ENCODE measurements at regions not wholly inside any gene's neighbourhood (a gene's known extent, or its start where the extent isn't known, plus 50 kb on each side); places are given as distances from the start of the nearest gene placed in this dataset.

GRCh38 chr14:98446508-98446907 is 825.5 kb downstream of the BCL11B start:
- Histone ChIP-seq H3K9me1 (replicated peaks; ENCODE audit: control insufficient read depth, extremely low read depth, insufficient read depth, low read length) (no peaks in the 10 kb centered on the region), H3K4me2 (ENCODE audit: insufficient read depth, low read length) (no peak overlapping the region), H3K9ac (replicated peaks; ENCODE audit: extremely low read depth, insufficient read depth, low read length) (no peak overlapping the region), H3K27ac (ENCODE audit: insufficient read depth, low read depth, low read length) (no peak overlapping the region), H3K79me2 (ENCODE audit: control insufficient read depth, insufficient read depth, low read length) (no peaks in the 10 kb centered on the region), H3K9me3 (replicated peaks; ENCODE audit: control insufficient read depth, insufficient read depth, low read length) (no peaks in the 10 kb centered on the region), H4K20me1 (replicated peaks; ENCODE audit: control insufficient read depth, extremely low read depth, insufficient read depth, low read length) (no peaks in the 10 kb centered on the region), H3K36me3 (ENCODE audit: control insufficient read depth in 2 of 2, extremely low read depth in 1 of 2, insufficient read depth in 2 of 2, low read length in 2 of 2) (no peaks in the 10 kb centered on the region), H3K4me1 (ENCODE audit: control insufficient read depth, extremely low read depth, insufficient read depth, low read length) (no peaks in the 10 kb centered on the region), H2AFZ (ENCODE audit: low read depth, low read length) (no peak overlapping the region), H3K4me3 (replicated peaks in 1 of 3; ENCODE audit: insufficient read depth in 1 of 3, low read depth in 1 of 3, low read length in 3 of 3) (no peak overlapping the region), H3K27me3 (ENCODE audit: control insufficient read depth in 2 of 2, insufficient read depth in 2 of 2, low read length in 2 of 2) (no peaks in the 10 kb centered on the region)
- no TSS peak for BruUV-seq (replicated peaks)
- ChIA-PET POLR2A (no interaction called here), CTCF (no interaction called here)
- DNase-seq (ENCODE audit: low read depth, low spot score) (no peak), FAIRE-seq (no peak)
- dilution Hi-C loops (cut with MboI; ENCODE audit: extremely low pct_ligation_motif_present, low sequenced_read_pairs), result no loop called here
- no peak for TF ChIP-seq POLR2A (IDR thresholded peaks at IDR 0.05; ENCODE audit: low read depth, low read length)
- intact Hi-C loops (cut with micrococcal nuclease), result no loop called here

- Histone ChIP-seq H3K4me2 (ENCODE audit: insufficient read depth, low read length) (no peak overlapping the region), H3K4me1 (ENCODE audit: control insufficient read depth, extremely low read depth, insufficient read depth, low read length) (no peaks in the 10 kb centered on the region), H3K4me3 (replicated peaks in 1 of 3; ENCODE audit: insufficient read depth in 1 of 3, low read depth in 1 of 3, low read length in 3 of 3) (no peak overlapping the region), H2AFZ (ENCODE audit: low read depth, low read length) (no peak overlapping the region), H3K9ac (replicated peaks; ENCODE audit: extremely low read depth, insufficient read depth, low read length) (no peak overlapping the region), H3K9me3 (replicated peaks; ENCODE audit: control insufficient read depth, insufficient read depth, low read length) (peaks cover 8% of the 10 kb centered on the region), H4K20me1 (replicated peaks; ENCODE audit: control insufficient read depth, extremely low read depth, insufficient read depth, low read length) (no peaks in the 10 kb centered on the region), H3K79me2 (ENCODE audit: control insufficient read depth, insufficient read depth, low read length) (no peaks in the 10 kb centered on the region), H3K27ac (ENCODE audit: insufficient read depth, low read depth, low read length) (no peak overlapping the region), H3K36me3 (ENCODE audit: control insufficient read depth in 2 of 2, extremely low read depth in 1 of 2, insufficient read depth in 2 of 2, low read length in 2 of 2) (no peaks in the 10 kb centered on the region), H3K9me1 (replicated peaks; ENCODE audit: control insufficient read depth, extremely low read depth, insufficient read depth, low read length) (no peaks in the 10 kb centered on the region), H3K27me3 (ENCODE audit: control insufficient read depth in 2 of 2, insufficient read depth in 2 of 2, low read length in 2 of 2) (no peaks in the 10 kb centered on the region)
- TF ChIP-seq MYC (IDR thresholded peaks at IDR 0.05; ENCODE audit: low read depth, low read length) (no peak), CTCF (IDR thresholded peaks at IDR 0.05; ENCODE audit: extremely low read depth in 1 of 2, insufficient read depth in 1 of 2, low read depth in 1 of 2, low read length in 2 of 2) (no peak), JUN (IDR thresholded peaks at IDR 0.05; ENCODE audit: borderline replicate concordance, insufficient read depth, insufficient read length, low read depth) (no peak), FOS (IDR thresholded peaks at IDR 0.05; ENCODE audit: borderline replicate concordance, insufficient read depth, low read length) (no peak), POLR2AphosphoS5 (IDR thresholded peaks at IDR 0.05; ENCODE audit: insufficient read depth, low read depth, low read length) (no peak), EZH2 (IDR thresholded peaks at IDR 0.05; ENCODE audit: borderline replicate concordance, low read depth, low read length, severe bottlenecking) (no peak), POLR2A (IDR thresholded peaks at IDR 0.05; ENCODE audit: low read depth, low read length) (no peak), GATA2 (IDR thresholded peaks at IDR 0.05; ENCODE audit: insufficient read depth, insufficient read length, low read depth, low read length) (no peak), MAX (IDR thresholded peaks at IDR 0.05; ENCODE audit: insufficient read depth, insufficient read length) (no peak)
- dilution Hi-C loops (cut with MboI; ENCODE audit: extremely low pct_ligation_motif_present, low sequenced_read_pairs) (no loop called here), intact Hi-C loops (cut with micrococcal nuclease) (no loop called here)
- no TSS peak for BruUV-seq (replicated peaks)
- FAIRE-seq (no peak), DNase-seq (ENCODE audit: low read depth, low spot score) (no peak)
- ChIA-PET CTCF (no interaction called here), POLR2A (no interaction called here)
These were observed 815.8 kb downstream of the BCL11B start for GRCh38 chr14:98456231-98456630.
